ENCODE measurements at regions not wholly inside any gene's neighbourhood (a gene's known extent, or its start where the extent isn't known, plus 50 kb on each side); places are given as distances from the start of the nearest gene placed in this dataset.
"Not testable (repeated sequence)": the region's sequence is repeated elsewhere in the genome, so short reads cannot be mapped to it uniquely, and the experiment has no call there.

- DNase-seq (ENCODE audit: low read depth in 2 of 2): no peak
Observed at GRCh38 chr4:105042451-105042850, 104.2 kb upstream of the TET2 start.

- DNase-seq (ENCODE audit: low read depth in 2 of 2): no peak
Observed at GRCh38 chr4:105050896-105051295, 95.8 kb upstream of the TET2 start.

- DNase-seq (ENCODE audit: low read depth in 2 of 2): no peak
Observed at GRCh38 chr4:105057370-105058105, 89.1 kb upstream of the TET2 start.

GRCh38 chr4:105058177-105058812, 88.4 kb upstream of the TET2 start:
- no peak for DNase-seq (ENCODE audit: low read depth in 2 of 2)

- DNase-seq (ENCODE audit: low read depth in 2 of 2): no peak
Observed at GRCh38 chr4:105059337-105059736, 87.3 kb upstream of the TET2 start.

GRCh38 chr4:105060628-105061027, 86.0 kb upstream of the TET2 start:
- DNase-seq (ENCODE audit: low read depth in 2 of 2): no peak

GRCh38 chr4:105061136-105061696, 85.5 kb upstream of the TET2 start:
- DNase-seq (ENCODE audit: low read depth in 2 of 2): peak in 1 of 2 donors; percentile 8

- no peak for DNase-seq (ENCODE audit: low read depth in 2 of 2)
Observed at GRCh38 chr4:105061731-105062130, 84.9 kb upstream of the TET2 start.

- no peak for DNase-seq (ENCODE audit: low read depth in 2 of 2)
Observed at GRCh38 chr4:105066401-105066800, 80.3 kb upstream of the TET2 start.

- no peak for DNase-seq (ENCODE audit: low read depth in 2 of 2)
Observed at GRCh38 chr4:105067431-105067830, 79.2 kb upstream of the TET2 start.

- no peak for DNase-seq (ENCODE audit: low read depth in 2 of 2)
Observed at GRCh38 chr4:105067946-105068345, 78.7 kb upstream of the TET2 start.

- DNase-seq (ENCODE audit: low read depth in 2 of 2): no peak
Observed at GRCh38 chr4:105068516-105068915, 78.2 kb upstream of the TET2 start.

GRCh38 chr4:105072095-105072494, 74.6 kb upstream of the TET2 start:
- not testable (repeated sequence) for DNase-seq (ENCODE audit: low read depth in 2 of 2)

GRCh38 chr4:105074097-105074496, 72.6 kb upstream of the TET2 start:
- no peak for DNase-seq (ENCODE audit: low read depth in 2 of 2)

GRCh38 chr4:105075045-105075444, 71.6 kb upstream of the TET2 start:
- DNase-seq (ENCODE audit: low read depth in 2 of 2): no peak

- DNase-seq (ENCODE audit: low read depth in 2 of 2): no peak
Observed at GRCh38 chr4:105088110-105088879, 58.4 kb upstream of the TET2 start.

- no peak for DNase-seq (ENCODE audit: low read depth in 2 of 2)
Observed at GRCh38 chr4:105092356-105092755, 54.3 kb upstream of the TET2 start.

GRCh38 chr4:105092768-105093167, 53.9 kb upstream of the TET2 start:
- no peak for DNase-seq (ENCODE audit: low read depth in 2 of 2)

GRCh38 chr4:105093975-105094374, 52.7 kb upstream of the TET2 start:
- DNase-seq (ENCODE audit: low read depth in 2 of 2): no peak

All from activated CD8-positive, alpha-beta memory T cell treated with anti-CD3 and anti-CD28 coated beads for 4 hours (primary cell).